Activated CD4-positive, alpha-beta memory T cell treated with anti-CD3 and anti-CD28 coated beads, Interleukin-2, amount 10 ng/mL, durations not matched to agents 7 days and 5 days (primary cell): ENCODE measurements at regions not wholly inside any gene's neighbourhood (a gene's known extent, or its start where the extent isn't known, plus 50 kb on each side); places are given as distances from the start of the nearest gene placed in this dataset.

ENCODE experiments used
- CTCF ChIA-PET: fragments of 350-600 bp; sonication (Branson Sonifier 250); formaldehyde crosslinking; loops from one replicate; lab custom pipeline; 2021; ENCODE audit warnings: antibody characterized with exemption, inconsistent platforms; lab: Charles Lee
- POLR2A ChIA-PET: fragments of 350-600 bp; sonication (Branson Sonifier 250); formaldehyde crosslinking; loops from one replicate; lab custom pipeline; 2021; ENCODE audit warnings: antibody characterized with exemption; lab: Charles Lee
- DNase-seq: peaks from one replicate; pipeline ENCODE4 v3.0.0-alpha.2; 2020
- H3K27ac Mint-ChIP-seq: one replicate; pipeline ENCODE4 v1.8.0; 2021; ENCODE audit warnings: mild to moderate bottlenecking, mixed read lengths
- H3K27me3 Mint-ChIP-seq: one replicate; pipeline ENCODE4 v1.8.0; 2021; ENCODE audit warnings: mixed read lengths
- H3K36me3 Mint-ChIP-seq: one replicate; pipeline ENCODE4 v1.8.0; 2021; ENCODE audit warnings: low read depth, mixed read lengths
- H3K4me1 Mint-ChIP-seq: one replicate; pipeline ENCODE4 v1.8.0; 2021; ENCODE audit warnings: mixed read lengths
- H3K4me3 Mint-ChIP-seq: one replicate; pipeline ENCODE4 v1.8.0; 2021; ENCODE audit warnings: mild to moderate bottlenecking, mixed read lengths
- H3K9me3 Mint-ChIP-seq: one replicate; pipeline ENCODE4 v1.8.0; 2021; ENCODE audit warnings: mixed read lengths

- no peak overlapping the region for H3K27ac Mint-ChIP-seq
- no peaks in the 10 kb centered on the region for H3K4me1 Mint-ChIP-seq
- DNase-seq, result no peak
- no peak overlapping the region for H3K4me3 Mint-ChIP-seq
- H3K9me3 Mint-ChIP-seq, result no peaks in the 10 kb centered on the region
- no peaks in the 10 kb centered on the region for H3K27me3 Mint-ChIP-seq
- H3K36me3 Mint-ChIP-seq, result no peaks in the 10 kb centered on the region
- ChIA-PET POLR2A (no interaction called here), CTCF (no interaction called here)
These were observed 65.5 kb upstream of the GPC1 start for GRCh38 chr2:240369801-240370585.

DNA sequence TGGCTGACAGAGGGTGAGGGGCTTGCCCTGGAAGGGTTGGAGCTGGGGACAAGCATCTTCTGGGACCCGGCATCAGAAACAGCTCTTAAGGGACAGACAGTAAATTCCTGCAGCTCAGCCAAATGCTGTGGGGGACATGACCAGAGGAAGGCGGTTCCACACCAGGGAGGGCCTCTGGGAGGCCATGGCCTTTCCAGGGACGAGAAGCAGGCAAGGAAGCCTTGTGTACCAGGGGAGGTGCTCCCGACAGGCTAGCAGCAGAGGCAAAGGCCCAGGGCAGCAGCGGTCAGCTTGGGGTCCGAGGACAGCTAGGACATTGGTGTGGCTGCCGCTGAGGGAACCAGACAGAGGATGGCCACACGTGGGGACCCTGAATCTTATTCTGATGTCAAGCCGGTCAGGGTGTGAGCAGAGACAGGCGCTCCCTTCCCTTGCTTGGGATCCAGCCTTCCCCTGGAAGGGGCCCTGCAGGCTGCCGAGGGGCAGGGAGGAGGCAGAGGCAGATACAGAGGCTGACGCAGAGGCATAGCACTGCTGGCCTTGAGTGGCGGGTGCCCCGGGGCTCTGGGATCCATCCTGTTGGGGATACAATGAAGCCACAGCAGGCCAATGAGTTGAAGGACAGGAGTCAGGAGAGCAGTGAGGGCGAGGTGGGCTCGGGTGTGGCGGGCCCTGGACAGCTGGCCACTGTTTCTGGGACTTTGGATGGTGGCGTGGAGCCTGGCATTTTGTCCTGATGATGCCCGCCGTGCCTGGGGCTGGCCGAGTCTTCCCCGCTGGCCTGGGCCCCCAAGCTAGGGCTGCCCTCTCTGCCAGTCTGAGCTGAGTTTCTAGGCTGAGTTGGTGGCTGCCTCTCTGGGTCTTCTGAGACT is 64.1 kb upstream of the GPC1 start:
- H3K4me3 Mint-ChIP-seq, result no peak overlapping the region
- no peak overlapping the region for H3K27ac Mint-ChIP-seq
- no peaks in the 10 kb centered on the region for H3K4me1 Mint-ChIP-seq
- ChIA-PET POLR2A (no interaction called here), CTCF (no interaction called here)
- no peaks in the 10 kb centered on the region for H3K27me3 Mint-ChIP-seq
- H3K36me3 Mint-ChIP-seq, result no peaks in the 10 kb centered on the region
- DNase-seq, result no peak
- H3K9me3 Mint-ChIP-seq, result no peaks in the 10 kb centered on the region

DNA sequence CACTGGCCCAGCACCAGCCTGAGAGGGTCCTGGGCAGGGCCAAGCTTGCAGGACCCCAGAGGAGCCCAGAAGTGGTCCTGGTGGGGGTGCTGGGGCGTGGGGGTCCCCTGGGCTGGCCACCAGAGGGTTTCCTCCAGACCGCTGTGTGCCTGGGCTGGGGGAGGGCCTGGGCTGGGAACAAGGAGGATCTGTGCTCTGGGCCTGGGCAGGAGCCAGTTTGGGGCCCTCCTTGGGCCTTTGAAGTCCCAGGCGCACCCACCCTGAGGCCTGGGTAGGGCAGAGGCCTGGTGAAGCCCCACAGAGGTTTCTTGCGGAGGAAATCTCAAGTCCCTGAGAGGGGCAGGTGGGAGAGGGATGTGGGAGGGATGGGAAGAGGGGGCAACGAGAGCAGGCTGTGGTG is 63.4 kb upstream of the GPC1 start:
- DNase-seq, result no peak
- CTCF ChIA-PET, result no interaction called here
- H3K27ac Mint-ChIP-seq, result no peak overlapping the region

GRCh38 chr2:240373289-240373885 is 62.1 kb upstream of the GPC1 start:
- no peak overlapping the region for H3K27ac Mint-ChIP-seq
- H3K36me3 Mint-ChIP-seq, result no peaks in the 10 kb centered on the region
- H3K27me3 Mint-ChIP-seq, result no peaks in the 10 kb centered on the region
- POLR2A ChIA-PET, result no interaction called here
- H3K9me3 Mint-ChIP-seq, result no peaks in the 10 kb centered on the region
- no peaks in the 10 kb centered on the region for H3K4me1 Mint-ChIP-seq
- CTCF ChIA-PET, result no interaction called here
- no peak for DNase-seq
- no peak overlapping the region for H3K4me3 Mint-ChIP-seq

More for the DNA sequence above, 63.4 kb upstream of the GPC1 start:
- Mint-ChIP-seq H3K4me3 (no peak overlapping the region), H3K27me3 (no peaks in the 10 kb centered on the region), H3K4me1 (no peaks in the 10 kb centered on the region), H3K9me3 (no peaks in the 10 kb centered on the region), H3K36me3 (no peaks in the 10 kb centered on the region)
- POLR2A ChIA-PET, result no interaction called here

- ChIA-PET CTCF (no interaction called here), POLR2A (no interaction called here)
- no peak overlapping the region for H3K27ac Mint-ChIP-seq
- DNase-seq, result no peak
- no peaks in the 10 kb centered on the region for H3K9me3 Mint-ChIP-seq
- peaks cover 2% of the 10 kb centered on the region for H3K27me3 Mint-ChIP-seq
- no peaks in the 10 kb centered on the region for H3K4me1 Mint-ChIP-seq
- H3K36me3 Mint-ChIP-seq, result no peaks in the 10 kb centered on the region
- H3K4me3 Mint-ChIP-seq, result no peak overlapping the region
These were observed 61.2 kb upstream of the GPC1 start for GRCh38 chr2:240374085-240374907.

- Mint-ChIP-seq H3K27me3 (peaks cover 6% of the 10 kb centered on the region), H3K4me1 (no peaks in the 10 kb centered on the region), H3K9me3 (no peaks in the 10 kb centered on the region), H3K27ac (no peak overlapping the region), H3K36me3 (no peaks in the 10 kb centered on the region), H3K4me3 (no peak overlapping the region)
- ChIA-PET CTCF (no interaction called here), POLR2A (no interaction called here)
- DNase-seq, result no peak
These were observed 60.3 kb upstream of the GPC1 start for GRCh38 chr2:240375024-240375645.

DNA sequence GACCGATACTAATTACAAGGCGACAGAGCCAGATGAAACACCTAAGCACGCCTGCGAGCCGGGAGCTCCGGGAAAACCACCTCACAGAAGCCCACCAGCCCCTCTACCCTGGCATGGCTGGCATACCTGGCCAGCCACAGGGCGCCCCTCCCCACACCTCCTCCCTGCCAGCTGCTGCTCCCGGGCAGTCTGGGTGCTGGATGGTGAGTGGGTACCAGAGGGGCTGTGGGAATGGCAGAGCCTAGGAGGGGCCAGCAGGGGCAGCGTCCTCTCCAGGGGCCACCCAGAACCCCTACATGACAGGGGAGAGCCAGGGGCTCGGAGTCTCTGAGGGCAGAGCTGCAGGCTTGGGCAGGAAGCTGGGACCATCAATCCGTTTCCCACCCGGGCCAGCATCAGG is 58.7 kb upstream of the GPC1 start:
- no peaks in the 10 kb centered on the region for H3K9me3 Mint-ChIP-seq
- no peaks in the 10 kb centered on the region for H3K36me3 Mint-ChIP-seq
- POLR2A ChIA-PET, result no interaction called here
- H3K27ac Mint-ChIP-seq, result no peak overlapping the region
- H3K27me3 Mint-ChIP-seq, result peaks cover 9% of the 10 kb centered on the region
- CTCF ChIA-PET, result no interaction called here
- no peak for DNase-seq
- no peak overlapping the region for H3K4me3 Mint-ChIP-seq
- no peaks in the 10 kb centered on the region for H3K4me1 Mint-ChIP-seq

DNA sequence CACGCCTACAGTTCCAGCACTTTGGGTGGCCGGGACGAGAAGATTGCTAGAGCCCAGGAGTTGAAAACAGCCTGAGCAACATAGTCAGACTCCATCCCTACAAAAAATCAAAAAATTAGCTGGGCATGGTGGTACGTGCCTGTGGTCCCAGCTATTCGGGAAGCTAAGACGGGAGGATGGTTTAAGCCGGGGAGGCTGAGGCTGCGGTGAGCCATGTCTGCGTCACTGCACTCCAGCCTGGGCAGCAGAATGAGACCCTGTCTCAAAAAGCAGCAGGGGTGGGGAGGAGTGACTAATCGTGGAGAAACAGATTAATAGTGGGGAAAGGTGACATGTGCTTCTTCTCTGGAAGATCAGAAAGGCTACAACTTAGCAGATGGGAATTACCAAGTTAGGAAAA is 58.1 kb upstream of the GPC1 start:
- Mint-ChIP-seq H3K36me3 (no peaks in the 10 kb centered on the region), H3K27me3 (peaks cover 9% of the 10 kb centered on the region), H3K4me1 (no peaks in the 10 kb centered on the region), H3K27ac (no peak overlapping the region), H3K9me3 (no peaks in the 10 kb centered on the region), H3K4me3 (no peak overlapping the region)
- no peak for DNase-seq
- CTCF ChIA-PET, result no interaction called here
- POLR2A ChIA-PET, result no interaction called here

DNA sequence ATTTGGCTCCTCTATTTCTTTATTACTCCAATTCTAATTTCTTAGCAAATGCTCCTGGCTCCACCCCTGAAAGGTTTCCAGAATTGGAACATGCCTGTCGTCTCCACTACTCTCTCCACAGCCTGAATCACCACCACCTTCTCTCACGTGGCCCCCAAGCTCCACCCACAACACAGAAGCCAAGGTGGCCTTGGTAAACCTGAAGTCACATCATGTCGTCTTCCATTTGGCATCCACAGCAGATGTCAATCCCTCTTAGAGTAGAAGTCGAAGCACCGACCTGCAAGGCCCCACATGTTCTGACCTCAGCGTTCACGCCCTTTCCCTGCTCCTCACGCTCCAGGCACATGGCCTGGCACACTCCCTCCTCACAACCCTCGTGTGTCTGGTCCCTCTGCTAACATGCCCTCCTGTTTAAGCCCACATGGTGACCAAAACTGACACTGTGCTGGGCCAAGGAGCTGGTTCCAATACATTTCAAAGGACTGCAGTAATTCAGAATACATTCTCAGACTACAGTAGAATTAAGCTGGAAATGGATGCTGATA is 56.3 kb upstream of the GPC1 start:
- no peak for DNase-seq
- Mint-ChIP-seq H3K4me3 (no peak overlapping the region), H3K36me3 (no peaks in the 10 kb centered on the region), H3K27me3 (peaks cover 9% of the 10 kb centered on the region), H3K9me3 (no peaks in the 10 kb centered on the region), H3K27ac (no peak overlapping the region), H3K4me1 (no peaks in the 10 kb centered on the region)
- CTCF ChIA-PET, result no interaction called here
- POLR2A ChIA-PET, result no interaction called here

DNA sequence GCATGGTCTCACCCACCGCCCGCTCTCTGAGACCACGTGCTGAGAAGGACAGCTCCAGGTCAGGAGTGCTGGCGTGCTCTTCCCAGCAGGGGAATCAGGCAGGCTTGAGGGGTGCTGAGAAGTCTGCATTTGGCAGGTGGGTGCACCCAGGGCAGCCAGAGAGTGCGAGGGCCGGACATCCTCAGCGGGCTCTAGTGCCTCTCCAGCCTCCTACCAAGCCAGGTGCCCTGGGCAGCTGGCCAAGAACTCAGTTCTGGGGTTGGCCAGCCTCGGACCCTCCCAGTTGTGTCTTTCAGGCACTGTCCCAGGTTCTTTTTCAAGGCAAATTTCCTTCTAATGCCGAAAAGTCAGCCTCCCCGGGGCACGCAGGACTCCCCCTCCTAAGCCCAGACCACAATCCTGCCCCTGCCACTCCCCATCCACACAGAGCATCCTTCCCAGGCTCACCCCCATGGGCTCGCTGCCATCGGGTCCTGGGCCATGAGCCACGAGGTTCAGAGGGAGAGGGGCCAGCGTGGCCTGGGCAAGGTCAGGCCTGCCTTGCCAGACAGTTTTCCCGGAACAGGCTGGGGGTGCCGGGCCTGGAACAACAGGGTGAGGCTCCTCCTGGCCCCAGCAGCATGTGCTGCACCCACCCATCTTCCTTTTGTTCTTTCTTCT is 52.2 kb upstream of the GPC1 start:
- Mint-ChIP-seq H3K27ac (no peak overlapping the region), H3K4me1 (no peaks in the 10 kb centered on the region), H3K4me3 (no peak overlapping the region), H3K9me3 (no peaks in the 10 kb centered on the region), H3K36me3 (no peaks in the 10 kb centered on the region), H3K27me3 (peaks cover 9% of the 10 kb centered on the region)
- ChIA-PET CTCF (no interaction called here), POLR2A (interaction anchor here (0.5 kb wide), 1 partner anchor 53 kb away, joined by 3 read pairs; no protein-coding TSS in a partner anchor)
- no peak for DNase-seq

- Mint-ChIP-seq H3K36me3 (no peaks in the 10 kb centered on the region), H3K4me3 (no peak overlapping the region), H3K27me3 (peaks cover 8% of the 10 kb centered on the region), H3K4me1 (no peaks in the 10 kb centered on the region), H3K9me3 (no peaks in the 10 kb centered on the region), H3K27ac (no peak overlapping the region)
- POLR2A ChIA-PET, result interaction anchor here (0.5 kb wide), 1 partner anchor 52 kb away, joined by 3 read pairs; no protein-coding TSS in a partner anchor
- CTCF ChIA-PET, result no interaction called here
- no peak for DNase-seq
These were observed 51.4 kb upstream of the GPC1 start for GRCh38 chr2:240383871-240384700.
